RWPE2 (cell line): ENCODE measurements at regions not wholly inside any gene's neighbourhood (a gene's known extent, or its start where the extent isn't known, plus 50 kb on each side); places are given as distances from the start of the nearest gene placed in this dataset.

Experiments
- ATAC-seq: fragments of 200-7000 bp; cut with Tn5 transposase; 3 replicates; pipeline ENCODE4 v1.9.1; 2021; ENCODE audit warnings: low read depth
- DNase-seq: peaks from one replicate; pipeline ENCODE4 v3.0.0-alpha.2; 2020; ENCODE audit warnings: low spot score
- H3K27ac ChIP-seq: fragments of 450-650 bp; 2 replicates; pipeline ENCODE4 v1.5.1; 2017; ENCODE audit warnings: mild to moderate bottlenecking; ENCODE audit not compliant: poor library complexity, severe bottlenecking
- H3K27me3 ChIP-seq: fragments of 250-450 bp; sonication (Bioruptor Pico); 2 replicates; pipeline ENCODE4 v1.5.1; 2021; ENCODE audit warnings: mild to moderate bottlenecking, moderate library complexity; ENCODE audit not compliant: insufficient read depth, poor library complexity, severe bottlenecking
- H3K36me3 ChIP-seq: fragments of 250-450 bp; sonication (Bioruptor Pico); 2 replicates; pipeline ENCODE4 v1.5.1; 2020; ENCODE audit warnings: low read depth, mild to moderate bottlenecking, moderate library complexity
- H3K4me1 ChIP-seq: fragments of 250-450 bp; sonication (Bioruptor Pico); 2 replicates; pipeline ENCODE4 v1.5.1; 2021; ENCODE audit warnings: mild to moderate bottlenecking, moderate library complexity; ENCODE audit not compliant: insufficient read depth, poor library complexity, severe bottlenecking
- H3K4me3 ChIP-seq: fragments of 250-450 bp; sonication (Bioruptor Pico); 2 replicates; pipeline ENCODE4 v1.5.1; 2021; ENCODE audit warnings: mild to moderate bottlenecking, moderate library complexity; ENCODE audit not compliant: severe bottlenecking
- H3K9me3 ChIP-seq: fragments of 250-450 bp; sonication (Bioruptor Pico); 2 replicates; pipeline ENCODE4 v1.5.1; 2021; ENCODE audit warnings: mild to moderate bottlenecking, moderate library complexity; ENCODE audit not compliant: severe bottlenecking
- TF ChIP-seq, protein P1 (sequence below): fragments of 450-650 bp; IDR thresholded peaks from one replicate; pipeline ENCODE4 v1.5.1; 2017; ENCODE audit warnings: mild to moderate bottlenecking, moderate library complexity; ENCODE audit not compliant: poor library complexity, severe bottlenecking

DNA sequence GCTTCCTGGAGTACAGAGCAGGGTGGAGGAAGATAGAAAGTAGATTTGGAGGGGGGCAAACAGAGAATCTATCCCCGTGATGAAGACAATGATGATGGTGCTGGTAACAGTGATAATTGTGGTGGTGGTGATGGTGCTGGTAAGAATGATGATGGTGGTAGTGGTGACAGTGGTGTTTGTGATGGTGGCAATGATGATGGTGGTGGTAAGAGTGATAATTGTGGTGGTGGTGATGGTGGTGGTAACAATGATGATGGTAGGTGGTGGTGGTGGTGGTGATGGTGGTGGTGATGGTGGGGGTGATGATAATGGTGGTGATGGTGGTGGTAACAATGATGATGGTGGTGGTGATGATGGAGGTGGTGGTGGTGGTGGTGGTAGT lies 169.8 kb downstream of the TSHZ3 start:
- no peak overlapping the region for H3K4me3 ChIP-seq
- TF ChIP-seq, protein P1, sequence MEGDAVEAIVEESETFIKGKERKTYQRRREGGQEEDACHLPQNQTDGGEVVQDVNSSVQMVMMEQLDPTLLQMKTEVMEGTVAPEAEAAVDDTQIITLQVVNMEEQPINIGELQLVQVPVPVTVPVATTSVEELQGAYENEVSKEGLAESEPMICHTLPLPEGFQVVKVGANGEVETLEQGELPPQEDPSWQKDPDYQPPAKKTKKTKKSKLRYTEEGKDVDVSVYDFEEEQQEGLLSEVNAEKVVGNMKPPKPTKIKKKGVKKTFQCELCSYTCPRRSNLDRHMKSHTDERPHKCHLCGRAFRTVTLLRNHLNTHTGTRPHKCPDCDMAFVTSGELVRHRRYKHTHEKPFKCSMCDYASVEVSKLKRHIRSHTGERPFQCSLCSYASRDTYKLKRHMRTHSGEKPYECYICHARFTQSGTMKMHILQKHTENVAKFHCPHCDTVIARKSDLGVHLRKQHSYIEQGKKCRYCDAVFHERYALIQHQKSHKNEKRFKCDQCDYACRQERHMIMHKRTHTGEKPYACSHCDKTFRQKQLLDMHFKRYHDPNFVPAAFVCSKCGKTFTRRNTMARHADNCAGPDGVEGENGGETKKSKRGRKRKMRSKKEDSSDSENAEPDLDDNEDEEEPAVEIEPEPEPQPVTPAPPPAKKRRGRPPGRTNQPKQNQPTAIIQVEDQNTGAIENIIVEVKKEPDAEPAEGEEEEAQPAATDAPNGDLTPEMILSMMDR: no peak
- no peak for DNase-seq
- H3K27me3 ChIP-seq: no peaks in the 10 kb centered on the region
- H3K36me3 ChIP-seq: no peaks in the 10 kb centered on the region
- no peaks in the 10 kb centered on the region for H3K9me3 ChIP-seq
- H3K4me1 ChIP-seq: no peaks in the 10 kb centered on the region
- H3K27ac ChIP-seq: no peak overlapping the region
- ATAC-seq: no peak

DNA sequence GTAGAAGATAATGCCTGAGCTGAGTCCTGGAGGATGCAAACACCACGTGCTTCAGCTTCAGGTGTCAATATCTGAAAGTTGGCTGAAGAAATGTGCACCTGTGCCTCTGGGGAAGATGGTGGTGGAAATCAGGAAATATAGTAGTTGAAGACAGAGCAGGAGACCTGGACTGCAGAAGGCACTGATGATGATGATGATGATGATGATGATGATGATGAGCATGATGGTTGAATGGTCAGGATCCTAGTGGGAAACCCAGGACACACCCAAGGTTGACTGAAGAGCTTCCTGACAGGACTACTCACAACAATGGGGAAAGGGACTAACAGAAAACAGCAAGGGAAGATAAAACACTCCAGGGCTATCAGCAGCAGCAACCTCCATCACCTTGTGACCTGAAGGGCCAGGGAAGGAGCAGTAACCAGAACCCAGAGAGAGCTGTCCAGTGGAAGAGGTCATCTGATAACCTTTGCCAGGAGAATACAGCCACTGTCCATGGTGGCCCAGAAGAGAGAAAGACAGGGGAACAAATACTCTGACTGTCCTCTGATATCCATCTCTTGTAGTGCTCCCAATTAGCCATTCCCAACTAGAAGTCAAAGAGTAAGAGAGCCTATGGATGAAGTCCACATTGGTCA lies 170.3 kb downstream of the TSHZ3 start:
- no peak for ATAC-seq
- Histone ChIP-seq H3K4me1 (no peaks in the 10 kb centered on the region), H3K36me3 (no peaks in the 10 kb centered on the region), H3K9me3 (no peaks in the 10 kb centered on the region), H3K27ac (no peak overlapping the region), H3K27me3 (no peaks in the 10 kb centered on the region), H3K4me3 (no peak overlapping the region)
- TF ChIP-seq, protein P1: no peak
- no peak for DNase-seq

DNA sequence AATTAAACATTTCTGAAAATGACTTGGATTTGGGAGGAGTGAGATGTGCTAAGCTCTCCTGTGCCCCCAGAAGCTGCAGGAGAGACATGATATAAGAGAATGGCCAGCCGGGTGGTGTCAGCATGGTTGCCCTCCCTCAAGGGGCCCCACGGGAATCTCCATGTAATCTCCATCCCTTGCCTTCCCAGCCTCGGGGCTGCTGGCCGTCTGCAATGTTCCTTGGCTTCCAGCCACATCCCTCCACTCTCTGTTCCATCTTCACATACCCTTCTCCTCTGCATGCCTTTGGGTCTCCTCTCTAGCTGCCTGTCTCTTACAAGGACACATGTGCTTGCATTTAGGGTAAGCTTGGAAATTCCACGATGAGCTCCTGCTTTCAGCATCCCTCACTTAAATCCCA lies 172.0 kb downstream of the TSHZ3 start:
- Histone ChIP-seq H3K4me1 (no peaks in the 10 kb centered on the region), H3K36me3 (no peaks in the 10 kb centered on the region), H3K27me3 (no peaks in the 10 kb centered on the region), H3K4me3 (no peak overlapping the region), H3K27ac (no peak overlapping the region), H3K9me3 (no peaks in the 10 kb centered on the region)
- ATAC-seq (no peak), DNase-seq (no peak)
- TF ChIP-seq, protein P1: no peak

DNA sequence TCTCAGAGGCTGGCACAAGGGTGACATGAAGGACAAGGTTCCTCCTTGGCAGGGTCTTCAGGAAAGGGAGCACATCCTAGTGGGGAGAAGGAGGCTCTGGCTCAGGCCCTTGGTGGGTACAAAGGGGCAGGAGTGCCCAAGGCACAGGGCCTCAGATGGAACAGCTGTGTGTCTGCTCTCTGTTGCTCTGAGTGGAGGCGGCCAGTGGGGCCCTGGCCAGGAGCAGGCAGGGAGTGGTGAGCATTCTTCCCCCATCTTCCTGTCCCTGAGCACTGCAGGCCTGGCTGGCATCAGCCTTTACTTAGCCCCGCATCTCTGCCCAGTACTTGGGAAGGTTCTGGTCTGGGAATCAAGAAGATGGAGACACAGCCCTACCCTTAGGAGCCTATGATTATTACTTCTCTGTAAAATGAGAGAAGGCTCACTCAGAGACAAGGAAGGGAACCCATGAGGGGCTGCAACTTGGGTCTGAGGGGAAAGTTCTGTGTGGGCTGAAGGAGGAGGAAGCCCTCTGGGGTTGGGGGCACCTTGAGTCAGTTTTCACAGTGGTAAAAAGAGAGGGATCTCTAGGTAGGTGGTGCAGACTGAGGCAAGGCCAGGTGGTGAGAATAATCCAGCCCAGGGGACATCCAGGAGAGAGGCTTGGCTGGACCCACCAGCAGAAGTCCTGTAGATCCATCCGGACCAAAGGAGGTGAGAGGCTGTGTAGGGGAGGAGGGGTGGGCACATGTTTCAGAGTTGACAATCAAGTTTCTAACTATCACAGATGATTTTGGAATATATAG lies 173.5 kb downstream of the TSHZ3 start:
- no peak for ATAC-seq
- no peak overlapping the region for H3K4me3 ChIP-seq
- no peaks in the 10 kb centered on the region for H3K27me3 ChIP-seq
- no peaks in the 10 kb centered on the region for H3K36me3 ChIP-seq
- H3K4me1 ChIP-seq: no peaks in the 10 kb centered on the region
- TF ChIP-seq, protein P1: no peak
- H3K27ac ChIP-seq: no peak overlapping the region
- DNase-seq: no peak
- H3K9me3 ChIP-seq: no peaks in the 10 kb centered on the region

DNA sequence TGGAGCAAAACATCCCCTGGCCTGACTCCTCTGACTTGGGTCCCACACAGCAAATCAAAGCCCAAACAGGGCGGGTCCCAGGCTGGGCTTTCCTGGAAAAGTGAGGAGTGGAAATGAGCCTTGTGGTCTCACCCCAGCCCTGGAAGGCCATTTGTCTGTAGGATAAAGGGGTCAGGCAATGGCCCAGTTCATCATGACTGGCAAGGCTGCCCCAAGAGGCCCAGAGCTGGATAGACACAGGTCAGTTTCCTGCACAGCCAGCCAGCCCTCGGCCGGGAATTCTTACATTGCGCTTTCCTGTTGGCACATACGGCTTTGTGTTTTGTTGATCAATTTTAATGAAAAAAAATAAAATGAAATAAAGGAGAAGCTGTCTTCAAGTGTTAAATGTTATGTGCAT lies 174.3 kb downstream of the TSHZ3 start:
- Histone ChIP-seq H3K36me3 (no peaks in the 10 kb centered on the region), H3K9me3 (no peaks in the 10 kb centered on the region), H3K27me3 (no peaks in the 10 kb centered on the region), H3K4me1 (no peaks in the 10 kb centered on the region), H3K4me3 (no peak overlapping the region), H3K27ac (no peak overlapping the region)
- DNase-seq (no peak), ATAC-seq (no peak)
- TF ChIP-seq, protein P1: no peak
